NCI-H82 (cell line): ENCODE measurements at regions not wholly inside any gene's neighbourhood (a gene's known extent, or its start where the extent isn't known, plus 50 kb on each side); places are given as distances from the start of the nearest gene placed in this dataset.
"Not testable (repeated sequence)": the region's sequence is repeated elsewhere in the genome, so short reads cannot be mapped to it uniquely, and the experiment has no call there.

Source experiments
- DNase-seq: peaks from one replicate; lab custom pipeline; 2025; lab: John Stamatoyannopoulos, UW

DNA sequence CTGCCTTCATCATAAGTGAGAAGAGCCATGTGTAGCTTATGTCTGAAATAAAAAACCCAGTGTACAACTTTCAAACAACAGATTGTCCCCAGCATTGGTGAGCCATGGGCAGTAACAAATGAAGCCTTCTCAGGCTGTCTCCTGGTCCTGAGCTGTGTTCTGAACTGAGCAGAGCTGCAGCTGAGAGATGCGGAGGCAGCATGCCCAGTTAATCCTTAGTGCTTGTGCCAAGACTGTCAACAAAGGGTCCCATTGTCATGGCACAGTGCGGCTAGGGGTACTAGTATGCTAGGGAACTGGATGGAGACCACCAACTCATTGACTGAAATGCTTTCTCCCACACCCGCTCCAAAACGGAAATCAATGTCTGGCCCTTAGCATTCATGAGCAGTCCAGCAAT lies 154.3 kb downstream of the RMST start:
- no peak for DNase-seq

DNA sequence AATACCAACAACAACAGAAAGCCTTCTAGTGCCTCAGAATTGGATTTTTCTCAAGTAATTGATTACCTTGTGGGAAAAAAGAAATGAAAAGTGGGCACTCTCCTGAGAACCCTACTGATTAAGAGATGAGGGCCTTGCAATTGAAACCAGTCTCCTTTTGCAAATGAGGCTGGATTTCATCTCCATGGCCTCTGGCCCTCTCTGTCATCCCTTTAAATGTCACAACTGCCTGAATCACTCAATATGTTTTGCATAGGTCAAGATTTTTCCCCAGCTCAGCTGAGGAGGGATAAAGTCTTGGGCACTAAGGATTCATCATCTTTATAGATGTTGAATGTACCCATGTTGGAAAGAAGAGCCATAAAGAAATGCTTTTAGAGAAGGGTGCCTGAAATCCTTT lies 166.4 kb downstream of the RMST start:
- DNase-seq: peak; percentile 15

DNA sequence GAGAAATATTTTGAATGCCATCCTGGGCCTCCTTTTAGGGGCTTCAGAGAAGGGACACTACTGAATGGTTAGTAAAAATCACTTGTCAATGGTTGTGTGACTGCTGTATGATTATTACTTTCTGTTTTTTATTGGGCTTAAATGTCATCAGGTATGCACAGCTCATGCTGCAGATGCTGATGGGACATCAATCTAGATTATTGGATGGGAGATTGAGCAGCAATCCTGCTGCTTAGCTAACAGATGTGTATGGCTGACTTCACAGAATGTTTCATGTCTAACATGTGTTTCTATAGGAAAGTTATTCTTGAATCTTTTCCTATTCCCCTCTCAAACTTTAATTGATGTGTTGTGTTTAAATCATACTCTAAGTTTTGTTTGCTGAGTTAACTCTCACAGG lies 166.8 kb downstream of the RMST start:
- peak; percentile 37 for DNase-seq

DNA sequence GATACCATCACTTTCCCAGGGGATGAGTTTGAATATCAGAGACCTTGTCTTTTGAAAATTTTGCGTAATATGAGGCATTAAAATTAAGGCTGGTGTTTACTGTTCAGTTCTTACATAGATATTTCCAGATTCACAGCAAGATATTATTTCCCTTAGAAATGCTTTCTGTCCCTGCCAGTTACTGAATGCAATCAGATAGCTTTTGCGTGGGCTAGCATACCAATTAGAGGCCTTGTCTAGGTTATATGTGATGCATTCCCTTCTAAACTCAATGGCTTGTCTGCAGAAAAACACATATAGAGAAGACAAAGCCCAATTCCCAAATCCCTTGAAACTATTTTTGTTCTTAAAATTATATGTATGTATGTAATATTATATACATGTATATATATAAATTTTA lies 167.8 kb downstream of the RMST start:
- no peak for DNase-seq

DNA sequence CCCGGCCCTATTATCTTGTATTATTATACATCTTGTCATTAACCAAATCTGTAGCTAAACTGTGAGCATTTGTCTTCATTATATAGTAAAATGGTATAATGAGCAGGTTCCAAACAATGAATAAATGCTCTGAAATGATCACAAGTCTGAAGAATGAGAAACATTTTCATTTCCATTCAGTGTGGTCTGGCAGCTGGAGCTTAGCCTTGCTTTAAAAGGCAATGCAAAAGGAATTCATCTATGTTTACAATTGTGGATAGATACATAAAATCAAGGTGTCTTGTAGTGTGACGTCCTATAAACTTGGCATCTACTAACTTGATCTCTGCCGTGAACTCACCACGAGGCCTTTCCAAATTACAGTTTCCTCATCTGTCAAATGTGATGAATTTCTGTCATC lies 168.3 kb downstream of the RMST start:
- DNase-seq: no peak

DNA sequence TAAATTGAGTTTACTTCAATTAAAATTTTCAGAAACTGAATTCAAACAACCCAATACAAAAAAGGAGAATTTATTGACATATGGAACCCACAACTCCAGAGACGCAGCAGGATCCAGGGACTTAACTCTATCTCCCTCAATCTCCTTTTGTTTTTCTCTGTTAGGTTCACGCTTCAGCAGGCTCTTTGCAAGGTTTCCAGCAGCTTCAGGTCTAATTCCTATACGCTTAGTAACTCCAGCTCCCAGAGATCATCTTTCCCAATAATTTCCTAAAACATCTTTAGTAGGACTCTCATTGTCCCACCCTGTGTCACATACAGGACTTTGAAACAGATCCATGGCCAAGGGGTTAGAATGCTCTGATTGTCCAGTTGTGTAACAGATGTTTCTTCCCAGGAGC lies 175.2 kb downstream of the RMST start:
- DNase-seq: no peak

DNA sequence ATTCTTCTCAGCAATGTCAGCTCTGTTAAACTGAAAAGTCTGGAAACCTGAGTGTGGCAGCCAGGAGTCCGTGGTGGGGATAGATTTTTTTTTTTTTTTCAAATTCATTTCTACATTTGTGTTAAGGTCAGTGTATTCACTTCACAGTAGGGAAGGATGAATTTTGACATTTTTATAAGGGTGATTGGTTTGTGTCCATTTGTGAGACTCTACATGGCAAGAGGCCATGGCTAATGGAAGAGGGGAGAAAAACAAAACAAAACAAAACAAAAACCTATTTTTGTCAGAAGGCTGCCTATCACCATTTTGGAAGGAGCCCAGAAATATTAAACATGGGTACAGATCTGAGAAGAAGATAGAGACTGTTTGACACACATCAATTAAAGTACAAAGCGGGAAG lies 176.1 kb downstream of the RMST start:
- no peak for DNase-seq

DNA sequence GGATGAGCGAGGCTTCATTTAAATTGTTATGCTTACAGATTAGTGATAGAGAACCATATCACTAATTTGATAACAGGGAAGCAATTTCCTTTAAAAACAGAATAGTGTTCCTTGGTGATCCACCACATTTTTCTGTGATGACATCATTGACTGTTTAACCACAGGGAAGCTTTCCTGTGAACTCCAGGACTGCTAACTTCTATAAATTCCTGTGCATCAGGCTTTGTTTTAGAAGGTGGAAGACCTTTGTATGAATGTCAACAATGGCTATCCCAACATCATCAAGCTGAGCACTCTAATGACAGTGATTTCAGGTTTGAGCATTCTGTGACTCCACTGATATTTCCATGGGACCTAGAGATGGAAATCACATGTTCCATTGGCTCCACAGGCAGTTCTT lies 177.1 kb downstream of the RMST start:
- DNase-seq: no peak

DNA sequence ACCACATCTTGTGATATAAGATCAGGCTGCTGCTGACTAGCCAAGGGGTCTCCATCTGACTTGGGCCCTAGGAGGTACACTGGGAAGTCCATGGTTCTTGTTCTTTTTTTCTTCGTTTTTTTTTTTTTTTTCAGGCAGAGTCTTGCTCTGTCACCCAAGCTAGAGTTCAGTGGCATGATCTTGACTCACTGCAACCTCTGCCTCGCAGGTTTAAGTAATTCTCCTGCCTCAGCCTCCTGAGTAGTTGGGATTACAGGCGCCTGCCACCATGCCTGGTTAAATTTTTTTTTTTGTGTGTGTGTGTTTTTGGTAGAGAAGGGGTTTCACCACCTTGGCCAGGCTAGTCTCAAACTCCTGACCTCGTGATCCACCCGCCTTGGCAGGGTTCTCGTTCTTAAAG lies 178.2 kb downstream of the RMST start:
- no peak for DNase-seq

DNA sequence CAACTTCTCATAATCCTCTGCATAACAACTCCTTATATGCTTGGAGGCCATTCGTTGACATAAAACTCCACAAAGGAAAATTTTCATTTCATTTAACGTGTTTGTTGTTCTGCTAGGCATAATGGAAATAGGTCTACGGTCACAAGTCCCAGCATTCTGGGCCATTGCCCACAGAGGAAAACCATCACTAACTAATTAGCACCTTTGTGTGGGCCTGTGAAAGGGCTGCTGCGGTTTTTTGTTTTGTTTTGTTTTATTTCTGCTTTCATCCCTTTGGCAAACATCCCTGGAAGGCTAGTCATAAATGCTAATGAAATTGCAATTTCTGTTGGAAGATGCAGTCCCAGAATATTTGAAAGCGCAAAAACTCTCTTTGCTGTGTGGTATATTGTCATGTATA lies 180.3 kb downstream of the RMST start:
- DNase-seq: no peak

DNA sequence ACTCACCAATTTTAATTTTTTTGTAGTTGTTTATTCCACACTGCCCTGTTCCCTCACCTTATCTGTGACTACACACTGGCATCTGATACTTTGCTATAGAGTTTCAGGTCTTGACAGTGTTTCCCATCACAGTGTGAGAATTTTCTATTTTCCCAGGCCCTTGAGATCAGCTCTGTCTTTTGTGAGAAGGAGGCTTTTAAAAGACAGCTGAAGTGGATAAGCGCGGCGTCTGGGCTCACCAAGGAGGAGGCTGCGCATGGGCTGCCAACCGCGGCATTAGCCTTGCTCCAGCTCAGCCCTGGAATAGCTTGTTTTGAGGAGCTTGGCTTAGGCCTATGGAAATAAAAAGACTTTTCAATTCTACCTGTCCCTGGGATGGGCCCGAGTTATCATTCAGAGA lies 181.3 kb downstream of the RMST start:
- DNase-seq: no peak

DNA sequence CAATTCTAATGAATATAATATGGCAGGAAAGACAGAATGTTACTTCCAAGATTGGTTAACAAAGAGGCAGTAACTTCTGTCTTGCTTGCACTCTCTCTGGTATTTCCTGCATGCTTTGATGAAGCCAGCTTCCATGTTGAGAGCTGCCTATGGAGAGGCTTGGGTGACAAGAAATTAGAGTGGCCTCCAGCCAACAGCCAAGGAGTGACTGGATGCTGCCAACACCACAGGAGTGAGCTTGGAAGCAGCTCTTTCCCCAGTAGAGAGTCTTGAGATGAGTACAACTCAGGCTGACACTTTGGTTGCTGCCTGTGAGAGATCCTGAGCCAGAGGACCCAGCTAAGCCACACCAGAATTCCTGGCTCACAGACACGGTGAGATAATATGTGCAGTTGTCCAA lies 183.1 kb downstream of the RMST start:
- no peak for DNase-seq

DNA sequence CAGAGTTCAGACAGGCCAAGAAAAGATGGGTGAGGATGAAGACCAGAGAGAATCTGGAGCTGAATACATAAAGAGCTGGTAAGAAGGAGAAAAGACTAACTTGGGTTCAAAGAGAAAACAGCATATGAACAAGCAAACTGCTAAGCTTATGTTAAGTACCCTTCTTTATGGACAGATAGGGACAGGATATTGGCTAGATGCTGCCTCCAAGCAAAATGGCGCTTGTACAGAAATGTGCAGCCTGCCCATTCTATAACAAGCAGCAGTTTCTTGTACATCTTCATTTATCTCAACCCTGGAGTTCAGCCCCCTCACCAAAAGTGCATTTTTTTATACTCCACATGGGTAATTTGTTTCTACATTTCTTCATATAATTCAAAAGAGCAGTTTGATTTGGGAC lies 184.5 kb downstream of the RMST start:
- DNase-seq: no peak

DNA sequence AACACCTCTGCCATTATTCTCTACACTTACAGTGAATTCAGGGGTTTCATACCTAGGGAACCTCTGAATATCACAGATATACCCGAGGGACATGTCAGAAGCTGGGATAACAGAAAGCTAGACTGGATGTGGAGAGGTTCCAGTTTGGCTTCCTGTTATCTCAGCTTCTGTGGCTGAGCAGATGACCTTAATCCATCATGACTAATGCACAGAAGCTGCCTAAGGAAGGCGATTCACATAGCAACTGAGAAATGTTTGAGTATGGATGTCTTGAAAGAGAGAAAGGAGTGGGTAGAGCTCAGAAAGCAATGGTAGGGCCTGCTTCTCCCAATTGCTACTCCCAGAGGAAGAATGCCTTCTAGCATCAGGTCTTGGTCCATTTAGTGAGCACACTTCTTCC lies 187.6 kb downstream of the RMST start:
- DNase-seq: no peak

DNA sequence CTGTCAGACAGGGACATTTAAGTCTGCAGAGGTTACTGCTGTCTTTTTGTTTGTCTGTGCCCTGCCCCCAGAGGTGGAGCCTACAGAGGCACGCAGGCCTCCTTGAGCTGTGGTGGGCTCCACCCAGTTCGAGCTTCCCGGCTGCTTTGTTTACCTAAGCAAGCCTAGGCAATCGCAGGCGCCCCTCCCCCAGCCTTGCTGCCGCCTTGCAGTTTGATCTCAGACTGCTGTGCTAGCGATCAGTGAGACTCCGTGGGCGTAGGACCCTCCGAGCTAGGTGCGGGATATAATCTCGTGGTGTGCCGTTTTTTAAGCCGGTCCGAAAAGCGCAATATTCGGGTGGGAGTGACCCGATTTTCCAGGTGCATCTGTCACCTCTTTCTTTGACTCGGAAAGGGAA lies 193.9 kb downstream of the RMST start:
- DNase-seq: not testable (repeated sequence)

DNA sequence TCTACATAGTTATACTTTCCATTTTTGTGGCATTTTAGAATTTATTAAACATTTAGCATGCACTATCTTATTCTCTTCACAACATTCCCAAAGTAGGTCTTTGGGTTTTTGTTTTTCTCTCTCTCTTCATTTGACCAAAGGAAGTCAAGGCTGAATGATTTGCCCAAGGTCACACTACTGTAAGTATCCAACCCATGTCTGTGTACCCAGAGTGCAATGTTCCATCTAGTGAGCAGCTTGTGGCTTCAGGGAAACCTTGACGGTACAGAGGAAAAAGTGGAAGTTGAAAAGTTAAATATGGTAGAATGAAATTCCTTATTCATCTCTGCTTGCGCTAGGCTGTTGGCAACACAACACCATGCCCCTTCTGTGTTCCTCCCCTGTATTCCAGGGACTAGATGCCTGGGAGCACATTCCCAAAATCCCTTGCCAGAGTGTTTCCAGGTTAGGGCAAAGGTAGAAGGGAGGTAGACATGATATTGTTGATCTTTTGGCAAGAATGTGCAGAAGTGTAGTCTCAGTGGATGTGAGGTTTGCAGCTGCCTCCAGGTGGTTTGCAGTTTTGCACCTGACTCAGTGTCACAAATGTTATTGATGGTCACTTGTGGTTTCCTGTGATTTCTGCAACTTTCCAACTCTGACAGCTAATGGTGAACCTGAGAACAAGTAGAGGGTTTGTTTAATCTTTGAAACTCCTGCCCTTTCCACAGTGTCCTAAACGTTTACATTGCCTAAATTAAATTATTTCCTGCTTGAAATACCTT lies 196.7 kb downstream of the RMST start:
- no peak for DNase-seq

DNA sequence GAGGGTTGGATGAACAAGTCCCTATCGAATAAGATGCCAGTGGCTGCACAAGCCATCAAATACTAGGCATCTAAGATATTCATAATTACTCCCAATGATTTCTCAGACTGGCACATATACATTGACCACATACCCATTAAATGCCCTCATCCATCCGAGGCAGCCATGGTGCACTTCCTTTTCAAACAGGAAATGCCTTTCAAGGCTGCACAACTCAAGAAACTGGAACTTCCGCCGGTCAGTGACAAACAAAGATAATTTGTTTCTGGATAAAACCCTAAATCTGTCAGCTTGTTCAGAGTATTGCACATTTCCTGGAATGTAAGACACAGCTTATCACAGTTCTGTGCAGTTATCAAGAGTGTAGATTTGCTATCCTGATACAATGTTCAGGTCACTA lies 203.7 kb downstream of the RMST start:
- DNase-seq: no peak

DNA sequence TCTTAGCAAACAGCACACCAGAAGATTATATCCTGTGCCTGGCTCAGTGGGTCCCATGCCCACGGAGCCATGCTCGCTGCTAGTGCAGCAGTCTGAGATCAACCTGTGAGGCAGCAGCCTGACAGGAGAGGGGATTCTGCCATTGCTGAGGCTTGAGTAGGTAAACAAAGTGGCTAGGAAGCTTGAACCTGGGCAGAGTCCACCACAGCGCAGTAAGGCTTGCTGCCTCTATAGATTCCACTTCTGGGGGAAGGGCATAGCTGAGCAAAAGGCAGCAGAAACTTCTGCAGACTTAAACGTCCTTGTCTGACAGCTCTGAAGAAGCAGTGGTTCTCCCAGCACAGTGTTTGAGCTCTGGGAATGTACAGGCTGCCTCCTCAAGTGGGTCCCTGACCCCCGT lies 210.3 kb downstream of the RMST start:
- no peak for DNase-seq

DNA sequence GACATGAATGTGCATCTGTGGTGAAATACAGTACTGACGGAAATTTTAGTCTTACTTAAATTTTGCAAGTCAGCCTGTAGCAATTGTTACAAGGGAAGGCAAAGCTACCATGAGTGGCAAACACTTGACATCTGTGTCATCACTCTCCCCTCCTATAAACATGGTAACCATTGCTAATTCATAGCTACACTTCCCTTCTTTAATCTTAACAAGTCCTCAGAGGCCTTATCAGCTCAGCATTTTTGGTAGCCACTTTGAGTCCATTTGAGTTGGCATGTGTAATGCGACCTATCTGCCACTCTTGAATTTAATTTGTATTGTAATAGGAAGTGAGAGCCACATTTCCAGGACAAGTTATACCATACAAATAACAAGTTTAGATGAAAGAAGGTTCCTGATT lies 218.1 kb downstream of the RMST start:
- DNase-seq: no peak

DNA sequence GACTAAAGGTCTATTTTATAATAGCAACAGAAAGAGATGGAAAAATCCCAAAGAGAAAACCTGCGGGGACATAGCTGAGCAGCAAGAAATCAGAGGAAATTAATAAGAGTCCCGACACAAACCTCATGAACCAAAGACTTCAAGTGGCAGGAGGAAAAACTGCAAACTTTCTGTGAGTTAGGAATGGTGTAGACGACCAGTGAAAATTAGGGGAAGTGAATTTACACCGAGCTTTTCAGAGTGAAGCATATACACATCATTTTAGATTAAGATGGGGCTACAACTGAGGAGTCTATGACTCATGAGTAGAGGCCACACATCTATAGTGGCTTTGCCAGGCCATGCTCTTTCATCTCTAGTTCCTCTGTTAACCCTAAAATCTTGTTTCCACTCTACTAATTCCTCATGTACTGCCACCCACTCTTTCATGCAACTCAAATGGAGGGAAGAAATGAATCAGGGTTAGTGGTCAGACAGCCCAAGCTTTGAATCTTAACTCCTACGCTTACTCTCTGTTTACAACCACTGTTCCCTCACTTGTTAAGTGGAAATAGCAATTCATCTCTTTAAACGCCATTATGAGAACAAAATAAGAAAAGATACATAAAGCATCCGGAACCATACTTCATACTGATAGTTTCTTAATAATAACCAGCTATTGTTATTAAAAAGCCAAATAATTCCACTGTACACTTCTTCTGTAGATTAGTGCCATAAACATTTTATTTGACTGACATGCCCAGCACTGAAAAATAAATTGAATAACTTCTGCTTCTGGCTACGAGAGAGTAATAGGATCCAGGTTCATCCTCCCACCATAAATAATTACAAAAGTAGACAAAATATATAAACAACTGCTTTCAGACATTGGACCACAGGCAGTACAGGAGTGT lies 219.3 kb downstream of the RMST start:
- DNase-seq: no peak

DNA sequence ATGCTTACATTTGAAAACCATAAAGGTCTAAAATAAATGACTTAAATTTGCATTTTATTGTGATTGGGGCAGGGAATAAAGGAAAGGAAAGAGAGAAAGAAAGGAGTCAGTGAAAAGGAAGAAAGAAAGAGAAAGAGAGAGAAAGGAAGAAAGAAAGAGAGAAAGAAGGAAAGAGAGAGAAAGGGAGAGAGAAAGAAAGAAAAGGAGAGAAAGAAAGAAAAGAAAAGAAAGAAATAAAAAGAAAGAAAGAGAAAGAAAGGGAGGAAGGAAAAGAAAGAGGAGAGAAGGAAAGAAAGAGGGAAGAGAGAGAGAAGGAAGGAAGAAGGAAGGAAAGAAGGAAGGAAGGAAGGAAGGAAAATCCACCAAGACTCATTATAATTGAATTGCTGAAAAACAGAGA lies 222.8 kb downstream of the RMST start:
- no peak for DNase-seq

DNA sequence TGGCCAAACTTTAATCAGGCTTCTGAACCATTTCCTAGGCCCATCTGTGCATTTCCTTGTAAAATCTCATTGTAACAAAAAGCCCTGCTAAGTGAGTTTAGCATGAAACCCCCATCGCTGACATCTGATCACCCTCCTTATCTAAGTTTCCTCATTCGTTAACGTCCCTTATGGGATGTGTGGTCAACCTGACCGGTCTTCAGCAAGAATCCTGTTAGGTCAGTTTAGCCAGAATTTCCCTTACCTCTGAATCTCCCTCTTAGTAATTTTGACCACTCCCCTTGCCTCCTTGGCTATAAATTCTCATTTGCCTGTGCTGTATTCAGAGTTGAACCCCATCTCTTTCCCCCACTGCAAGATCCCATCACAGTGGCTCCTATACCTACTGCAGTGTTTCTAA lies 239.3 kb downstream of the RMST start:
- DNase-seq: peak; percentile 24

DNA sequence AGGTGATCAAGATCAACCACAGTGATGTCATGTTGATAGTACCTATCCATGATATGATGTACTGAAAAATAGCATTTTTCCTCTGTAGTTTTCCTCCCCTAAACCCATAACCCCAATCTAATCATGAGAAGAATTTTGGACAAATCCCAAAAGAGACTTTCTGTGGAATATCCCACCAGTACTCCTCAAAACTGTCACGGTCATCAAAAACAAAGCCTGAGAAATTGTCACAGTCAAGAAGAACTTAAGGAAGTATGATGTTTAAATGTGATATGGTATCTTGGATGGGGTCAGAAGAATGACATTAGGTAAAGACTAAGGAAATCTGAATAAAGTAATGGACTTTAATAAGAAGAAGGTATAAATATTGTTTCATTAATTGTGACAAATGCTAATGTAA lies 248.8 kb downstream of the RMST start:
- DNase-seq: no peak

DNA sequence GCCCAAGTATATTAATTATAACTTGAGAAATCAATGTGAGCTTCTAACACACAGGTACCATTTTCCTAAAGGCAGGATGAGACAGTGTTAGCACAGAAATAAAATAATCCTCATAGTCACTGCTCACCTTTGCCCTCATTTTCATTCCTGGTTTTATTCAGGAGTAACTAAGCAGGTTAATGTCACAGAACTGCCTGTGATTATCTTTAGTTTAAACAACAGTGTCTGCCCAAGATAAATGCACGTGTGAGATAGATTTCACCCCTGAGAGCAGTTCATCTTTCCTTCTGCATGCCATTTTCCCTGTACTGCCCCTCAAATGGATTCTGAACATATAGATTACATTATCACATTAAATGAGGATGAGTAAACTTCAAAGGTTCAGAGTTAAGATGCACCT lies 250.7 kb downstream of the RMST start:
- DNase-seq: no peak
